ENCODE measurements at regions not wholly inside any gene's neighbourhood (a gene's known extent, or its start where the extent isn't known, plus 50 kb on each side); places are given as distances from the start of the nearest gene placed in this dataset.

GRCh38 chr14:29149798-29150197 lies 383.2 kb downstream of the FOXG1 start:
- no peak for TF ChIP-seq POLR2A (IDR thresholded peaks at IDR 0.05; ENCODE audit: low read depth)
- no peak for TF ChIP-seq CTCF (IDR thresholded peaks at IDR 0.05)
- no peak for TF ChIP-seq EP300 (IDR thresholded peaks at IDR 0.05)
- TF ChIP-seq POLR2AphosphoS5 (IDR thresholded peaks at IDR 0.05): no peak
